GM12878 (cell line): ENCODE measurements at regions not wholly inside any gene's neighbourhood (a gene's known extent, or its start where the extent isn't known, plus 50 kb on each side); places are given as distances from the start of the nearest gene placed in this dataset.

ENCODE experiments used
- ATAC-seq: fragments of 200-7000 bp; cut with Tn5 transposase; 3 replicates; pipeline ENCODE4 v1.9.1; 2020; ENCODE audit warnings: mild to moderate bottlenecking, moderate library complexity
- BruUV-seq: library from RNA; stranded (reverse); fragments of 400-500 nt; replicated peaks from 2 replicates; lab custom pipeline; 2021; lab: Mats Ljungman, UMichigan
- CTCF ChIA-PET: fragments of 300-600 bp; sonication (Branson Sonifier 250); formaldehyde crosslinking; extraction: SDS; loops from one replicate; lab custom pipeline; 2021; ENCODE audit warnings: inconsistent platforms; lab: Yijun Ruan, JAX
- POLR2A ChIA-PET: fragments of 350-600 bp; formaldehyde crosslinking; extraction: SDS; loops from one replicate; lab custom pipeline; 2021; ENCODE audit warnings: inconsistent platforms; lab: Charles Lee
- RAD21 ChIA-PET: fragments of 300-600 bp; sonication (Branson Sonifier 250); formaldehyde crosslinking; loops from one replicate; lab custom pipeline; 2023; ENCODE audit warnings: antibody characterized with exemption; ENCODE audit not compliant: unreplicated experiment; lab: Charles Lee
- SMC1A ChIA-PET: fragments of 300-600 bp; sonication (Branson Sonifier 250); formaldehyde crosslinking; loops from one replicate; lab custom pipeline; 2023; ENCODE audit not compliant: unreplicated experiment, uncharacterized antibody; lab: Charles Lee
- DNase-seq: peaks from one replicate; pipeline ENCODE4 v3.0.0-alpha.2; 2011; ENCODE audit warnings: low read depth, low spot score
- FAIRE-seq: peaks from 3 replicates; lab custom pipeline; 2011; peaks lifted over from hg19 to GRCh38; lab: Jason Lieb, UNC
- H2AFZ ChIP-seq: 2 replicates; pipeline ENCODE4 v1.6.0; 2011; ENCODE audit warnings: low read depth, low read length, control low read depth; ENCODE audit not compliant: control insufficient read depth
- H3K27ac ChIP-seq: 2 replicates; pipeline ENCODE4 v1.5.1; 2011; ENCODE audit warnings: control low read depth; ENCODE audit not compliant: control insufficient read depth, insufficient read depth
- H3K27me3 ChIP-seq, 2 experiments: replicated peaks in 1 of 2; 2 replicates each; pipeline versions ENCODE4 v1.6.0 to v1.6.1; 2011; ENCODE audit warnings: low read length in 1 of 2; ENCODE audit not compliant: control insufficient read depth in 2 of 2, insufficient read depth in 2 of 2
- H3K36me3 ChIP-seq, 2 experiments: 2 replicates each; pipeline ENCODE4 v1.5.1; 2011; ENCODE audit warnings: low read length in 1 of 2; ENCODE audit not compliant: control insufficient read depth in 2 of 2, insufficient read depth in 2 of 2
- H3K4me1 ChIP-seq: 2 replicates; pipeline ENCODE4 v1.6.1; 2011; ENCODE audit warnings: mild to moderate bottlenecking, low read length, moderate library complexity, mixed read lengths; ENCODE audit not compliant: control insufficient read depth, insufficient read depth
- H3K4me2 ChIP-seq: 2 replicates; pipeline ENCODE4 v1.6.0; 2011; ENCODE audit warnings: control low read depth; ENCODE audit not compliant: control insufficient read depth, insufficient read depth
- H3K4me3 ChIP-seq: fragments of 200-600 bp; sonication (generic); 2 replicates; pipeline ENCODE4 v1.5.1; 2016
- H3K79me2 ChIP-seq: 2 replicates; pipeline ENCODE4 v1.6.0; 2011; ENCODE audit warnings: low read length; ENCODE audit not compliant: control insufficient read depth, insufficient read depth
- H3K9ac ChIP-seq: 2 replicates; pipeline ENCODE4 v1.8.0; 2011; ENCODE audit warnings: low read length, control low read depth, mixed read lengths; ENCODE audit not compliant: control insufficient read depth, insufficient read depth
- H3K9me3 ChIP-seq: replicated peaks from 3 replicates; pipeline ENCODE4 v1.5.1; 2011; ENCODE audit warnings: mild to moderate bottlenecking, low read length; ENCODE audit not compliant: control insufficient read depth, insufficient read depth
- H4K20me1 ChIP-seq: 2 replicates; pipeline ENCODE4 v1.6.0; 2011; ENCODE audit not compliant: control insufficient read depth, insufficient read depth
- BMI1 ChIP-seq: fragments of 450-650 bp; IDR thresholded peaks from 2 replicates; pipeline ENCODE4 v1.6.1; 2016; ENCODE audit warnings: mild to moderate bottlenecking, moderate library complexity, borderline replicate concordance
- E2F8 ChIP-seq: fragments of 450-650 bp; IDR thresholded peaks from 2 replicates; pipeline ENCODE4 v1.6.1; 2018; ENCODE audit warnings: mild to moderate bottlenecking, low read depth, moderate library complexity; ENCODE audit not compliant: partially characterized antibody
- EGR1 ChIP-seq, 2 experiments: IDR thresholded peaks; 1 replicate in 1 of 2; 2 replicates in 1 of 2; pipeline ENCODE4 v1.6.1; 2011 to 2012; ENCODE audit warnings: low read depth in 2 of 2, low read length in 2 of 2, borderline replicate concordance in 1 of 2, mild to moderate bottlenecking in 1 of 2, moderate library complexity in 1 of 2
- NFXL1 ChIP-seq: fragments of 450-650 bp; IDR thresholded peaks from 2 replicates; pipeline ENCODE4 v1.6.1; 2017; ENCODE audit warnings: antibody characterized with exemption, mild to moderate bottlenecking, borderline replicate concordance
- PAX8 ChIP-seq: fragments of 450-650 bp; IDR thresholded peaks from 2 replicates; pipeline ENCODE4 v1.6.1; 2017; ENCODE audit warnings: mild to moderate bottlenecking, moderate library complexity
- RB1 ChIP-seq: fragments of 450-650 bp; formaldehyde crosslinking; IDR thresholded peaks from 2 replicates; pipeline ENCODE4 v1.6.1; 2017; ENCODE audit warnings: mild to moderate bottlenecking, borderline replicate concordance
- SIN3A ChIP-seq: IDR thresholded peaks from 2 replicates; pipeline ENCODE4 v1.6.1; 2012; ENCODE audit warnings: low read depth, low read length, improper control_type of control experiment
- STAT1 ChIP-seq: fragments of 450-650 bp; conservative IDR thresholded peaks from 2 replicates; pipeline ENCODE4 v1.6.1; 2014; ENCODE audit warnings: antibody characterized with exemption, mild to moderate bottlenecking
- TCF3 ChIP-seq: IDR thresholded peaks from 2 replicates; pipeline ENCODE4 v1.6.1; 2012; ENCODE audit warnings: low read depth, mild to moderate bottlenecking, low read length, borderline replicate concordance; ENCODE audit not compliant: insufficient read depth
- WGBS: methylation state at CpG from one replicate; pipeline ENCODE4 v1.1.6; 2016; ENCODE audit warnings: low lambda C conversion rate; ENCODE audit not compliant: insufficient replicate concordance, insufficient coverage; ENCODE audit errors: missing lambda C conversion rate; 5-methylcytosine and 5-hydroxymethylcytosine counted together
- in situ Hi-C: fragments of 300-500 bp; cut with MboI; formaldehyde crosslinking; loops from 9 replicates; pipeline ENCODE4 v1.14.3; 2018; ENCODE audit warnings: mixed read lengths
- intact Hi-C: fragments of 100-400 bp; cut with micrococcal nuclease; formaldehyde crosslinking; loops from one replicate; pipeline ENCODE4 v1.14.2; 2022; ENCODE audit not compliant: unreplicated experiment
- TF ChIP-seq, protein P1 (sequence below): IDR thresholded peaks from 2 replicates; pipeline ENCODE4 v1.6.1; 2011; ENCODE audit warnings: low read depth, low read length, improper control_type of control experiment, borderline replicate concordance
- TF ChIP-seq, protein P2 (sequence below): IDR thresholded peaks from 2 replicates; pipeline ENCODE4 v1.6.1; 2011; ENCODE audit warnings: mild to moderate bottlenecking, low read depth, low read length, moderate library complexity; ENCODE audit not compliant: insufficient replicate concordance

DNA sequence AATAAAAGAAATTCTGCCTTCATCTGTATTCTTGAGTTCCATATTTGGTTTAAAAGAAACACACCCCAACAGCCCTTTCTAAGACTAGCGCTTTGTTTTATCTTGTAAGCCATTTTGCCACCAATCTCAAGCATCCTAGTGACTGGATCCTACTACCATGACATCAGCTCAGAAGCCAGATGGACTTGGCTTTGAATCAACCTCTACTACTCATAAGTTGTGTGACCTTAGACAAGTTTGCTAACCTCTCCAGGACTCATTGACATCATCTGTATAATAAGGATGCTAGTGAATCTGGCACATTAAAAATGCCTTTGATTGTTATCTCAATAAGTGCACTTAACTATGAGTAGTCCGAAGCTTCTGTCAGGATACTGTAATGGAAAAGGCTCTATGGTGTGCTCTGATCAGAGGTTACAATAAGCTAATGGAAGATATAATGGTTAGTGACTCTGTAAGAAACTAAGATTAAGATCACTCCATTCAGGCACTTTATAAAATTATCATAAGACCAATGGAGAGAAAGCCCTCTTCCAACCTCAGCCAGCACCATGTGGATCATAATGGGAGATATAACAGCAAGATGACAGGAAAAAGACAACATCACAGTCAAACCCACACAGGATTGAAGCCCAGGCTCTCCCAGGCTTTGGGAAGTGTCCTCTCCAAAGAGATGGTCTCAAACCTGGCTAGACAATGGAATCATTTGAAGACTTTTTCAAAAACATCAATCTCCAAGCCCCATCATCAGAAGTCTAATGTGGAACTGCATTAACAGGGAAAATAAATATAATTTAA lies 180.6 kb upstream of the MIR17HG start:
- Histone ChIP-seq H3K9ac (no peak overlapping the region), H4K20me1 (no peaks in the 10 kb centered on the region), H3K4me1 (no peaks in the 10 kb centered on the region), H3K27ac (no peak overlapping the region), H2AFZ (no peak overlapping the region), H3K9me3 (no peaks in the 10 kb centered on the region), H3K36me3 (no peaks in the 10 kb centered on the region), H3K4me2 (no peak overlapping the region), H3K79me2 (no peaks in the 10 kb centered on the region), H3K27me3 (no peaks in the 10 kb centered on the region), H3K4me3 (no peak overlapping the region)
- WGBS: 39% methylated on average over 2 of the region's 2 CpGs
- ChIA-PET POLR2A (no interaction called here), RAD21 (no interaction called here), SMC1A (no interaction called here), CTCF (interaction anchor here (1.2 kb wide), 1 partner anchor 8 kb away, joined by 4 read pairs; no protein-coding TSS in a partner anchor)
- in situ Hi-C loops (no loop called here), intact Hi-C loops (no loop called here)
- FAIRE-seq (no peak), DNase-seq (no peak), ATAC-seq (no peak)
- no TSS peak for BruUV-seq
- TF ChIP-seq BMI1: no peak
- TF ChIP-seq NFXL1: no peak
- TF ChIP-seq EGR1 (IDR thresholded peaks at IDR 0.05; ENCODE audit: borderline replicate concordance in 1 of 2, low read depth in 2 of 2, low read length in 2 of 2): no peak
- no peak for TF ChIP-seq TCF3
- TF ChIP-seq, protein P1, sequence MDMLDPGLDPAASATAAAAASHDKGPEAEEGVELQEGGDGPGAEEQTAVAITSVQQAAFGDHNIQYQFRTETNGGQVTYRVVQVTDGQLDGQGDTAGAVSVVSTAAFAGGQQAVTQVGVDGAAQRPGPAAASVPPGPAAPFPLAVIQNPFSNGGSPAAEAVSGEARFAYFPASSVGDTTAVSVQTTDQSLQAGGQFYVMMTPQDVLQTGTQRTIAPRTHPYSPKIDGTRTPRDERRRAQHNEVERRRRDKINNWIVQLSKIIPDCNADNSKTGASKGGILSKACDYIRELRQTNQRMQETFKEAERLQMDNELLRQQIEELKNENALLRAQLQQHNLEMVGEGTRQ: no peak
- TF ChIP-seq SIN3A: no peak
- no peak for TF ChIP-seq PAX8
- no peak for TF ChIP-seq RB1
- TF ChIP-seq, protein P2, sequence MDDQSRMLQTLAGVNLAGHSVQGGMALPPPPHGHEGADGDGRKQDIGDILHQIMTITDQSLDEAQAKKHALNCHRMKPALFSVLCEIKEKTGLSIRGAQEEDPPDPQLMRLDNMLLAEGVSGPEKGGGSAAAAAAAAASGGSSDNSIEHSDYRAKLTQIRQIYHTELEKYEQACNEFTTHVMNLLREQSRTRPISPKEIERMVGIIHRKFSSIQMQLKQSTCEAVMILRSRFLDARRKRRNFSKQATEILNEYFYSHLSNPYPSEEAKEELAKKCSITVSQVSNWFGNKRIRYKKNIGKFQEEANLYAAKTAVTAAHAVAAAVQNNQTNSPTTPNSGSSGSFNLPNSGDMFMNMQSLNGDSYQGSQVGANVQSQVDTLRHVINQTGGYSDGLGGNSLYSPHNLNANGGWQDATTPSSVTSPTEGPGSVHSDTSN: no peak
- no peak for TF ChIP-seq E2F8
- no peak for TF ChIP-seq STAT1
